CD4-positive, alpha-beta memory T cell (primary cell): ENCODE measurements at regions not wholly inside any gene's neighbourhood (a gene's known extent, or its start where the extent isn't known, plus 50 kb on each side); places are given as distances from the start of the nearest gene placed in this dataset.
"Not testable (repeated sequence)": the region's sequence is repeated elsewhere in the genome, so short reads cannot be mapped to it uniquely, and the experiment has no call there.

ENCODE experiments used
- CTCF ChIA-PET: fragments of 350-600 bp; sonication (Branson Sonifier 250); formaldehyde crosslinking; loops from one replicate; lab custom pipeline; 2021; ENCODE audit warnings: inconsistent platforms; ENCODE audit not compliant: partially characterized antibody; lab: Charles Lee
- POLR2A ChIA-PET: fragments of 350-600 bp; sonication (Branson Sonifier 250); formaldehyde crosslinking; loops from one replicate; lab custom pipeline; 2021; ENCODE audit not compliant: partially characterized antibody; lab: Charles Lee
- DNase-seq, 5 donors: peaks; one replicate each; pipeline versions ENCODE4 v3.0.0 to v3.0.0-alpha.2; 2020 to 2022; ENCODE audit warnings: mixed read lengths in 1 of 5
- H3K27ac ChIP-seq: one replicate; pipeline ENCODE4 v1.7.0; 2013; ENCODE audit warnings: low read depth, low read length
- H3K27me3 ChIP-seq: 2 replicates; pipeline ENCODE4 v1.7.0; 2013; ENCODE audit warnings: mild to moderate bottlenecking, low read length, moderate library complexity; ENCODE audit not compliant: insufficient read depth
- H3K36me3 ChIP-seq: 2 replicates; pipeline ENCODE4 v1.7.0; 2013; ENCODE audit warnings: mild to moderate bottlenecking, low read length, moderate library complexity; ENCODE audit not compliant: insufficient read depth
- H3K4me1 ChIP-seq: 2 replicates; pipeline ENCODE4 v1.7.0; 2013; ENCODE audit warnings: mild to moderate bottlenecking, low read length, moderate library complexity; ENCODE audit not compliant: insufficient read depth
- H3K4me3 ChIP-seq, 2 donors: one replicate each; pipeline ENCODE4 v1.7.0; 2013; ENCODE audit warnings: low read length in 2 of 2, mild to moderate bottlenecking in 1 of 2
- H3K9me3 ChIP-seq, 2 donors: one replicate each; pipeline ENCODE4 v1.7.0; 2013; ENCODE audit warnings: low read length in 2 of 2, control low read depth in 1 of 2; ENCODE audit not compliant: control insufficient read depth in 1 of 2
- H3K27ac Mint-ChIP-seq, 7 donors: one replicate each; pipeline ENCODE4 v1.8.0; 2020 to 2021; ENCODE audit warnings: mixed read lengths in 7 of 7, mild to moderate bottlenecking in 6 of 7, inconsistent platforms in 3 of 7, moderate library complexity in 3 of 7
- H3K27me3 Mint-ChIP-seq, 2 donors: one replicate each; pipeline ENCODE4 v1.8.0; 2020 to 2021; ENCODE audit warnings: mixed read lengths in 2 of 2
- H3K36me3 Mint-ChIP-seq, 2 donors: one replicate each; pipeline ENCODE4 v1.8.0; 2020 to 2021; ENCODE audit warnings: mixed read lengths in 2 of 2, inconsistent platforms in 1 of 2, mild to moderate bottlenecking in 1 of 2
- H3K4me1 Mint-ChIP-seq, 4 donors: one replicate each; pipeline ENCODE4 v1.8.0; 2020 to 2021; ENCODE audit warnings: mixed read lengths in 4 of 4, mild to moderate bottlenecking in 1 of 4
- H3K4me3 Mint-ChIP-seq, 8 donors: one replicate each; pipeline ENCODE4 v1.8.0; 2020 to 2021; ENCODE audit warnings: mixed read lengths in 8 of 8, mild to moderate bottlenecking in 7 of 8, moderate library complexity in 6 of 8, inconsistent platforms in 3 of 8
- H3K9me3 Mint-ChIP-seq, 8 donors: one replicate each; pipeline ENCODE4 v1.8.0; 2020 to 2021; ENCODE audit warnings: mixed read lengths in 8 of 8, mild to moderate bottlenecking in 5 of 8, inconsistent platforms in 3 of 8, moderate library complexity in 1 of 8
- intact Hi-C: fragments of 100-400 bp; cut with micrococcal nuclease; formaldehyde crosslinking; loops from one replicate; pipeline ENCODE4 v1.15.1; 2023

DNA sequence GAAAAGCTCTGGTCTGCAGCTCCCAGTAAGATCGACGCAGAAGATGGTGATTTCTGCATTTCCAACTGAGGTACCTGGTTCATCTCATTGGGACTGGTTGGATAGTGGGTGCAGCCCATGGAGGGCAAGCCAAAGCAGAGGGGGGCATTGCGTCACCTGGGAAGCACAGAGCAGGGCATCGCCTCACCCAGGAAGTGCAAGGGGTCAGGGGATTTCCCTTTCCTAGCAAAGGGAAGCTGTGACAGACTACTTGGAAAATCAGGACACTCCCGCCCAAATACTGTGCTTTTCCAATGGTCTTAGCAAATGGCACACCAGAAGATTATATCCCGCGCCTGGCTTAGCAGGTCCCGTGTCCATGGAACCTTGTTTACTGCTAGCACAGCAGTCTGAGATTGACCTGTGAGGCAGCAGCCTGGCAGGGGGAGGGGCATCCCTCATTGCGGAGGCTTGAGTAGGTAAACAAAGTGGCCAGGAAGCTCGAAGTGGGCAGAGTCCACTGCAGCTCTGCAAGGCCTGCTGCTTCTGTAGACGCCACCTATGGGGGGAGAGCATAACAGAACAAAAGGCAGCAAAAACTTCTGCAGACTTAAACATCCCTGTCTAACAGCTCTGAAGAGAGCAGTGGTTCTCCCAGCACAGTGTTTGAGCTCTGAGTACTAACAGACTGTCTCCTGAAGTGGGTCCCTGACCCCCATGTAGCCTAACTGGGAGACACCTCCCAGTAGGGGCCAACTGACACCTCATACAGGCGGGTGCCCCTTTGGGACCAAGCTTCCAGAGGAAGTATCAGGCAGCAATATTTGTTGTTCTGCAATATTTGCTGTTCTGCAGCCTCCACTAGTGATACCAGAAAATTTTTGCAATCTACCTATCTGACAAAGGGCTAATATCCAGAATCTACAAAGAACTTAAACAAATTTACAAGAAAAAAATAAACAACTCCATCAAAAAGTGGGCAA is 871.7 kb downstream of the IGSF11 start:
- H3K27ac ChIP-seq, H3K36me3 ChIP-seq, H3K4me3 ChIP-seq, intact Hi-C loops, H3K4me3 Mint-ChIP-seq, H3K27me3 Mint-ChIP-seq, H3K9me3 ChIP-seq, H3K4me1 Mint-ChIP-seq, H3K4me1 ChIP-seq, POLR2A ChIA-PET, CTCF ChIA-PET, H3K27me3 ChIP-seq, H3K36me3 Mint-ChIP-seq, DNase-seq, H3K27ac Mint-ChIP-seq: not testable (repeated sequence)
- H3K9me3 Mint-ChIP-seq, result peaks cover 0 to 22% (median 4%) of the 10 kb centered on the region in 8 donors

DNA sequence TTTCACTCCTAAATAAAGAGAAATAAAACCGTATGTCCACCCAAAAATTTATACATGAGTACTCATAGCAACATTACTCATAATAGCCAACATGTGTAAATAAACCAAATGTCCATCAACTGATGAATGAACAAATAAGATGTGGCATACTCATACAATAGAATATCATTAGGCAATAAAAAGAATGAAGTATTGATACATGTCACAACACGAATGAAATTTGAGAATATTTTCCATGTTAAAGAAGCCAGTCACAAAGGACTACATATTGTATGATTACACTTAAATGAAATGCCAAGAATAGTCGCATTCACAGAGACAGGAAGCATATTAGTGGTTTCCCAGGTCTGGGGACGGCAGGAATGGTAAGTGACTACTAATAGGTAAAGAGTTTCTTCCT is 869.2 kb downstream of the IGSF11 start:
- H3K9me3 ChIP-seq, result peaks cover 0 to 6% of the 10 kb centered on the region in 2 donors
- CTCF ChIA-PET, result no interaction called here
- intact Hi-C loops, result loop anchor here (5.0 kb wide), 1 partner anchor 568 kb away; no protein-coding TSS in a partner anchor
- H3K27me3 ChIP-seq, result no peaks in the 10 kb centered on the region
- H3K4me3 ChIP-seq, result no peak overlapping the region
- Mint-ChIP-seq H3K9me3 (peaks cover 0 to 17% (median 7%) of the 10 kb centered on the region in 8 donors), H3K27me3 (no peaks in the 10 kb centered on the region), H3K36me3 (no peaks in the 10 kb centered on the region), H3K4me1 (no peaks in the 10 kb centered on the region), H3K27ac (no peak overlapping the region), H3K4me3 (no peak overlapping the region)
- no peaks in the 10 kb centered on the region for H3K36me3 ChIP-seq
- DNase-seq, result no peak
- no peaks in the 10 kb centered on the region for H3K4me1 ChIP-seq
- H3K27ac ChIP-seq, result no peak overlapping the region
- POLR2A ChIA-PET, result no interaction called here

DNA sequence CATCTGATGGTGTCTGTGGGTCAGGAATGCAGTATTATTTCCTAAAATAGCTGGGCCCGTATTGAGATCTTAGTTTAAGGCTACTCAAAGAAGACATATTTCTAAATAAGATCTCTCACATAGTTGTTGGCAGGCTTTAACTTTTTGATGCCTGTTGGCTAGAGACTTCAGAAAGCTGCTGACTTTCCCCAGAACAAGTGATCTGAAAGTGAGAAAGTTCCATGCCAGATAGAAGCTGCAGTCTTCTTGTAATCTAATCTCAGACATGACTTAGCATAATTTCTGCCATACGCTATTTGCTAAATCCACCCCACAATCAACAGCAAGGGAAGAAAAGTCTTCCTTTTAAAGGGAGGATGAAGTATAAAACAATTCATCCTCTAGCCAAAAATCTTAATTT is 867.1 kb downstream of the IGSF11 start:
- Mint-ChIP-seq H3K4me1 (no peaks in the 10 kb centered on the region), H3K4me3 (no peak overlapping the region)

DNA sequence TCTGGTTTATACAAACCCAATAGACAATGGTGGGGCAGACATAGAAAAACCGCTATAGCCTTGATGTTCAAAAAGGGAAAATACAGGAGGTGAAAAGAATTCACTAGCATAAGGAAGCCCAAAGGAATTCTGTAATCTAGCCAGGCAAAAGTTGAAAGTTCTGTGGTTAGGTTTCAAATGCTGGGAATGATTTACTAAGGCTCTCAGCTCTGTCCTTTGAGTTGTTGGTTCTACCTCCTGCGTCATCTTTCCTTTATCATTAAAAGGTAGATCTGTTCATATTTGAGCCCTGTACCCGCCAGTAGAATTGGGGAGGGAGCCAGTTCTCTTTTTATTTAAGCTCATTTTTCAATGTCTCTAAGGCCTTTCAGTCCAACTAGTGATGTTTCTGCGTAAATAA is 866.5 kb downstream of the IGSF11 start:
- H3K4me1 ChIP-seq, result no peaks in the 10 kb centered on the region

More for the DNA sequence above, 867.1 kb downstream of the IGSF11 start:
- peaks cover 2 to 20% (median 10%) of the 10 kb centered on the region in 8 donors for H3K9me3 Mint-ChIP-seq
- H3K27ac Mint-ChIP-seq, result no peak overlapping the region
- no peaks in the 10 kb centered on the region for H3K36me3 ChIP-seq
- H3K4me3 ChIP-seq, result no peak overlapping the region
- H3K4me1 ChIP-seq, result no peaks in the 10 kb centered on the region
- CTCF ChIA-PET, result no interaction called here
- H3K27me3 ChIP-seq, result no peaks in the 10 kb centered on the region
- POLR2A ChIA-PET, result no interaction called here
- H3K27ac ChIP-seq, result no peak overlapping the region
- no peak for DNase-seq
- H3K9me3 ChIP-seq, result no peaks in the 10 kb centered on the region
- intact Hi-C loops, result loop anchor here (5.0 kb wide), 1 partner anchor 570 kb away; no protein-coding TSS in a partner anchor
- no peaks in the 10 kb centered on the region for H3K27me3 Mint-ChIP-seq
- H3K36me3 Mint-ChIP-seq, result no peaks in the 10 kb centered on the region

GRCh38 chr3:118171236-118171852 is 863.3 kb downstream of the IGSF11 start:
- POLR2A ChIA-PET, result no interaction called here
- Mint-ChIP-seq H3K27ac (no peak overlapping the region), H3K4me1 (no peaks in the 10 kb centered on the region), H3K36me3 (no peaks in the 10 kb centered on the region), H3K4me3 (no peak overlapping the region), H3K27me3 (no peaks in the 10 kb centered on the region), H3K9me3 (peaks cover 2 to 20% (median 9%) of the 10 kb centered on the region in 8 donors)
- DNase-seq, result no peak
- no peaks in the 10 kb centered on the region for H3K27me3 ChIP-seq
- intact Hi-C loops, result no loop called here
- CTCF ChIA-PET, result no interaction called here
- H3K9me3 ChIP-seq, result no peaks in the 10 kb centered on the region
- no peaks in the 10 kb centered on the region for H3K4me1 ChIP-seq
- no peak overlapping the region for H3K4me3 ChIP-seq
- no peaks in the 10 kb centered on the region for H3K36me3 ChIP-seq
- no peak overlapping the region for H3K27ac ChIP-seq

More for the DNA sequence above, 866.5 kb downstream of the IGSF11 start:
- H3K9me3 Mint-ChIP-seq, result peaks cover 2 to 20% (median 10%) of the 10 kb centered on the region in 8 donors
- H3K4me3 ChIP-seq, result no peak overlapping the region
- no peak overlapping the region for H3K27ac ChIP-seq
- H3K27ac Mint-ChIP-seq, result no peak overlapping the region
- H3K27me3 Mint-ChIP-seq, result no peaks in the 10 kb centered on the region
- ChIA-PET POLR2A (no interaction called here), CTCF (no interaction called here)
- intact Hi-C loops, result loop anchor here (5.0 kb wide), 1 partner anchor 571 kb away; no protein-coding TSS in a partner anchor
- DNase-seq, result no peak
- no peaks in the 10 kb centered on the region for H3K9me3 ChIP-seq
- no peaks in the 10 kb centered on the region for H3K36me3 ChIP-seq
- no peaks in the 10 kb centered on the region for H3K36me3 Mint-ChIP-seq
- no peaks in the 10 kb centered on the region for H3K4me1 Mint-ChIP-seq
- H3K27me3 ChIP-seq, result no peaks in the 10 kb centered on the region
- H3K4me3 Mint-ChIP-seq, result no peak overlapping the region

GRCh38 chr3:118180853-118181252 is 853.8 kb downstream of the IGSF11 start:
- Histone ChIP-seq H3K4me3 (no peak overlapping the region), H3K9me3 (no peaks in the 10 kb centered on the region), H3K4me1 (no peaks in the 10 kb centered on the region), H3K36me3 (no peaks in the 10 kb centered on the region), H3K27me3 (no peaks in the 10 kb centered on the region), H3K27ac (no peak overlapping the region)
- DNase-seq, result no peak
- CTCF ChIA-PET, result interaction anchor here (0.6 kb wide), 1 partner anchor 788 kb away, joined by 3 read pairs; no protein-coding TSS in a partner anchor
- POLR2A ChIA-PET, result no interaction called here
- Mint-ChIP-seq H3K4me3 (no peak overlapping the region), H3K27me3 (no peaks in the 10 kb centered on the region), H3K9me3 (peaks cover 2 to 22% (median 10%) of the 10 kb centered on the region in 8 donors), H3K36me3 (no peaks in the 10 kb centered on the region), H3K27ac (no peak overlapping the region), H3K4me1 (no peaks in the 10 kb centered on the region)
- intact Hi-C loops, result no loop called here

DNA sequence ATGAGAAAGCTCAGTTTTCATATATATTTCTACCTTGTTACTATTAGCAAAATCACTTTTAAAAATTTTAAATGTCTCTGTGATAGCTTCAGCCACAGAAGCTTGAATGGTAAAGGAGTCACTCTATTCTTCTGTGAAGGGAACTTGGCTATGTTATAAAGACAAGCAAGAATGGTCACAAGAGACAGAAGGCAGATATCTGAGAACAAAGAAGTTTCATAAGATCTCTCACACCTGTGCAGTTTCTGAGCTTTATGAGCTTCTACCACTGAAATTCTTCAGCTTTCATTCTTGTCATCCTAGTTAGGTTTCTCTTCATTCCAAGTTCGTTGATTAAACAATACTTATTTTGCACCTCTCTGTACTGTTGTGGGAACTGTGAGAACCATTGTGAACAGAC is 853.4 kb downstream of the IGSF11 start:
- H3K4me3 Mint-ChIP-seq, result no peak overlapping the region
- no peaks in the 10 kb centered on the region for H3K27me3 Mint-ChIP-seq
- no peaks in the 10 kb centered on the region for H3K36me3 Mint-ChIP-seq
- Histone ChIP-seq H3K4me3 (no peak overlapping the region), H3K9me3 (no peaks in the 10 kb centered on the region), H3K4me1 (no peaks in the 10 kb centered on the region), H3K27me3 (no peaks in the 10 kb centered on the region), H3K36me3 (no peaks in the 10 kb centered on the region), H3K27ac (no peak overlapping the region)
- no peak overlapping the region for H3K27ac Mint-ChIP-seq
- DNase-seq, result no peak
- intact Hi-C loops, result no loop called here
- H3K4me1 Mint-ChIP-seq, result no peaks in the 10 kb centered on the region
- peaks cover 2 to 20% (median 10%) of the 10 kb centered on the region in 8 donors for H3K9me3 Mint-ChIP-seq
- ChIA-PET CTCF (interaction anchor here (0.6 kb wide), 1 partner anchor 788 kb away, joined by 3 read pairs; no protein-coding TSS in a partner anchor), POLR2A (no interaction called here)
